ENCODE measurements at regions not wholly inside any gene's neighbourhood (a gene's known extent, or its start where the extent isn't known, plus 50 kb on each side); places are given as distances from the start of the nearest gene placed in this dataset.
A peak's percentile ranks its signal among the peaks of the same experiment; 100 is the strongest.
"Not testable (repeated sequence)": the region's sequence is repeated elsewhere in the genome, so short reads cannot be mapped to it uniquely, and the experiment has no call there.

DNA sequence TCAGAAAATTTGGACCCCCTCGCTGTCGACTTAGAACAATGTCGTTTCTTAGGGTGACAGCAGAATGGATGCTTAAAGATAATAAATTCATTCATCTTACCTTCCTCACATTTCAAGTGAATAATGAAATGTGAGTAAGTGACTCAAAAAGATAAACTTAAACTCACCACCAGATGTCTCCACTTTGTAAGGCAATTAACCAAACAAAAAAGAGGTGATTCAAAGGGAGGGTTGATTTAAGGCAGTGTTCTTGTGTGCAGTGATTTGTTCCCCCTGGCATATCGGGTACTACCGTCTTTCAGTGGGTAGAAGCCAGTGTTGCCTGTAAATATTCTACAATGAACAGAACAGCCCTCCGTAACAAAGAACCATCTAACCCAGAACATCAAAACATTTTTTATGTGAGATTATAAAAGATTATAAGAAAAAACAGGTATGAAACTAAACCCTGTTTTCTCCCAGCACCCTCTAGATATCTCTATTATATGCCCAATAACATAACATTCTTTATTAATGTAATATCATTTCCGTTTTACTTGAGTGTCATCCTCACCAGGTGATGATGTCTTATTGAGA, 589.7 kb downstream of the CBLN4 start:
- DNase-seq (ENCODE audit: low spot score): peak; percentile 1

DNA sequence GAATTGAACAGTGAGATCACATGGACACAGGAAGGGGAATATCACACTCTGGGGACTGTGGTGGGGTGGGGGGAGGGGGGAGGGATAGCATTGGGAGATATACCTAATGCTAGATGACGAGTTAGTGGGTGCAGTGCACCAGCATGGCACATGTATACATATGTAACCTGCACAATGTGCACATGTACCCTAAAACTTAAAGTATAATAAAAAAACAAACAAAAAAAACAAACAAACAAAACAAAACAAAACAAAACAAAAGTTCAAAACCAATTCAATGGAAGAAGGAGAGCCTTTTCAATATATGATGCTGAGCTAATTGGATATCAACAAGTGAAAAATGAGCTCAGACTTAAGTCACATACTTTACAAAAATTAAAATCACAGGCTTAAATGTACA, 592.8 kb downstream of the CBLN4 start:
- DNase-seq (ENCODE audit: low spot score): not testable (repeated sequence)

DNA sequence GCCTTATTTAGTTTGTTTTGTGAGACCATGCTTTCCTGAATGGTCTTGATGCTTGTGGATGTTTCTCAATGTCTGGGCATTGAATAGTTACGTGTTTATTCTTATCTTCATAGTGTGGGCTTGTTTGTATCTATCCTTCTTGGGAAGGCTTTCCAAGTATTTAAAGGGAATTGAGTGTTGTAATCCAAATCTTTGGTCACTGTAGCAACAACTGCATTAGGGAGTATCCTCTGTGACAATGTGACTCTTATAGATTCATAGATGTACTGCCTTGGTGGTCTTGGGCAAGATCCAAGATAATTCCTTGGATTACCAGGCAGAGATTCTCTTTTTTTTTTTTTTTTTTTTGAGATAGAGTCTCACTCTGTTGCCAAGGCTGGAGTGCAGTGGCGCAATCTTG, 598.4 kb downstream of the CBLN4 start:
- DNase-seq (ENCODE audit: low spot score): no peak

DNA sequence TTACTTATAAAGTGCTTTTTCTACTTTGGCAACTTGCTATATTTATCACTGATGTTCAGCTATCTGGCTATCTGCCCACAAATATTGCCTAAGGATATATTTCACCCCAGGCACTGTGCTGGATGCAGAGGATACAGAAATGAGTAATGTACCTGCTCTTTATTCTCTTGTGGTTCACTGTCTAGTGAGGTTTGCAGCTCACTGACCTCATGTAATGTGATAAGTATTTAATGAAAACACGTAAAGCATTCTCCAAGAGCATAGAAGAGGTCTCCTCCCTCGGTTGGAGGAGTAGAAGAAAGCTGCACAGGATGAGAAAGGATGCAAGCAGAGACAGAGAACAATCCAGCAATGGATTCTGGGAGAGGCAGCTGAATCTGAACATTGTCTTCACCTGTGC, 610.7 kb downstream of the CBLN4 start:
- no peak for DNase-seq (ENCODE audit: low spot score)

DNA sequence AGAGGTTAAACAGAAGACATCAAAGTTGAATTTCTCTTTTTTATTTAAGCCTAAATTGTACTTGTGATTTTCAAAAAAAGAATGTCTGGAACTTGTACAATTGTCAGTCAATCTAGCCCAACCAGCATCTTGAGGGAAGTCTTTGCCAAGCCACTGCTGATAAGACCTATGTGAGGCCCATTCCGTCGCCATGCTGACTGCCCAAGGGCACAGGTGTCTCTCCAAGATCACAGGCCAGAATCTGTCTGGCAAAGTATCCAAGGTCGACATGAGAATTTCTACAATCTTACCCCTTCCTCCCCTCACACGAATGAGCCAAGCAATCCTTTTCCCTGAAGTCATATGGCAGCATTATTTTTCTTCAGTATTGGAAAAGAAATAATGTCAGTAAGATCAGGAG, 614.5 kb downstream of the CBLN4 start:
- no peak for DNase-seq (ENCODE audit: low spot score)

DNA sequence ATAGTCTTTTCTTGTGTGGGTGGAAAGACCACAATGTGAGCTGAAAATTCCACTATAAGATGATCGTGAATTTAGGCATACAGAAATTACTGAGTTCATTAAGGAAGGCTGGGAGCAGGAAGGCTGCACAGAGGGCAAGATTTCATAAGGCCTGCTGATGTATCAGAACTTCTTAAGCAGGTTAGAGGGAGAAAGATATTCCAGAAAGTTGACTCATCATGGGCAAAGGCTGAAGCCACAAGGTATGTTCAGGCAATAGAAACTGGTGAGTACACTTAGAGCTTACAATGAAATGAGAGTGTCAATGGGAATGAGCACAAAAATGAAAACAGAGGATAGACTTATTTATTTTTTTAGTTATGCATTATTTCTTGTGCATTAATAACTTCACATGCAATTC, 618.6 kb downstream of the CBLN4 start:
- DNase-seq (ENCODE audit: low spot score): no peak

DNA sequence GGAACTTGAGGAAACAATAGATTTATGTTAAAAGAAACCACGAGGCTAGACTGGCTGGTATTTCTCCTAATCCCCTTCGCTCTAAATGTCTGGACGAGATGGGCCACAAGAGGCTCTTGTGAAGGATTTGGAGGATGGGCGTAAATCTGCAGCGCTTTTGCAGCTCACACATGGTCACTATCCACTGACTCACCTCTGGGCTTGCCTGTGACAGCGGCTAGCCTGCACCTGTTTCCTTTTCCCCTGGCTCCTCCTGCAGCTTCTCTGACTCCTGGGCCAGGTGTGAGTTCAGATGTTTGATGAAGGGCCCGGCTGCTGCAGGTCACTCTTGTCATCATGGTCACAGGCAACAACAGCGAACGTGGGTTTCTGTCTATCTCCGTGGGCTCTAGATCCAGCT, 629.4 kb downstream of the CBLN4 start:
- DNase-seq (ENCODE audit: low spot score): no peak

DNA sequence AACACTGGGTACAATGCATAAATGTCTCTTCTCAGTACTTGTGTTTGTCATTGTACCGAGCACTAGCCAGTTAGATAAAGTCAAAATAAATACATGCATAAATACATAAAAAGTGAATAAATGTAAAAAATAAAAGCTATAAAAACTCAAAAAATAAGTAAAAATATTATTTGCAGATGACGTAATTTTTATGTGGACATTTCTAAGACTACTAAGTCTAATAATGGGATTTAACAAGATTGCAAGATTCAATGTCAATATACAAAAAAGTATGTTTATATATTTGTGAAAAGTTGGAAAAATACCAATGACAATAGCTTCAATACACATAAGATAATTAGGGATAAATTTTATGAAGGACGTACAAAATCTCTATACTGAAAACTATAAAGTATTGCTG, 639.6 kb downstream of the CBLN4 start:
- DNase-seq (ENCODE audit: low spot score): no peak

DNA sequence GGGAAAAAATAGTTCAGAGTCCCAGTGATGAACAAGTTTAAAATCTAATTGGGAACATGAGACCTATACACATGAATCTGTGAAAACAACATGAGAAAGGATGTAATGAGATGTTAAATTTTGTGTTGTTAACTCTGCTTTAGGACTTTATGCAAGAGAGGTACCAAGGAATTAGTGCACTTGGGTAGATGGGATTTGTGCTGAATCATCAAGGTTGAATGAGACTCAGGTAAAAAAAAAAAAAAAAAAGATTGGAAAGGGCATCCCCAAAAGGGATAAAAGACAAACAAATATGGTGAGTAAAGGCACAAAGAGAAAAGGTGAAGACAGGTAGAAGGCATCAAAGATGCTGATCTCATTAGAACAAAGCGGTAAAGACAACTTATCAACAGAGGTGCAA, 644.4 kb downstream of the CBLN4 start:
- no peak for DNase-seq (ENCODE audit: low spot score)

DNA sequence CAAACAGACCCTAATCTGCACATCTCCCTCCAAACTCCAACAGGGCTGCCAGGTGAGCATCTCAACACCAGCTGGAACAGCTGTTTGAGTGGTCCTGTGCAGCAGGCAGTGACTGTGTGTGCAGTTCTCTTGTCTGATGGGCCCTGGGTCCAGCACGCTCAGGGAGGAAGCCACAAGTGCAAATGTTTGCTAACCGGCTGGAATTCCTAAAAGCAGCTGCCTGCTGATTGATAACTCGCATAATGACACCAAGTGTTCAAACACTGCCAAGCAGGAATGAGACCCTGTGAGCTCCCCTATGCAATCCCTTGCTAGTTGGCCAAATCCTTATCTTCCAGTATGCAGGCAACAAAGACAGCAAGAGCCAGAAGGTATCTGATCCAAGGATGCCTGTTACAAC, 650.6 kb downstream of the CBLN4 start:
- no peak for DNase-seq (ENCODE audit: low spot score)

DNA sequence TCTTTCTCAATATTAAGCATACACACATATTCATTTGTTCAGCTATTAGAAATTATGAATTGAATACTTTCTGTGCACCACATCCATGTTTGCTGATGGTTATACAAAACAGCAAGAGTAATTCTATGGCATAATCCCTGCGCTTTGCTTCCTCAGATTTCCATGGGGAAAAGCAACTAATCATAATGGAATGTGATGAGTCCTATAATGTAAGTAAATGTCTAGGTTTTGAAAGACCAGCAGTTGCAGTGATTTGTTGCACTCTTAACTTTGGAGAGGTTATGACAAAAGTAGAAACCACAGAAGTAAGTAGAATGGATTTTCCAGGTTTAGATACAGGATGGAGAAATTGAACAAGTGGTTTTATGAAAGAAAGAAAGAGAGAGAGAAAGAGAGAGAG, 652.1 kb downstream of the CBLN4 start:
- no peak for DNase-seq (ENCODE audit: low spot score)

DNA sequence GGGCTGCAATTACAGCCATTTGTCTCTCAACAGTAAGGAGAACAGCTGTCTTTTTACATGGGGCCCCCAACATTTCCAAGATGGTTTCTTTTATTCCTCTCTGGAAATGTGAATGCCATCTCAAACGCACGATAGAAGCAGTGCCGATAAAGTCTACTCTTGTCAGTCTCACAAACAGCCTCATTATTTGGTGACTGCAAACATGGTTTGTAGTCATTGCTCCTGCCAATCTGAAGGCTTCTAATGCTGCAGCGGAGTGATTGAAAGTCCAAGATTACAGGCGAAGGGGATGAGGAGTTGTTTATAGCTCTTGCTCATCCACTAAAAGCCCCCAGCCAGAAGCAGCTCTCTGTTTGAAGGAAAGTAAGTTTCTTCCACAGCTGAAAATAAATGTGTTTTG, 657.1 kb downstream of the CBLN4 start:
- DNase-seq (ENCODE audit: low spot score): no peak

DNA sequence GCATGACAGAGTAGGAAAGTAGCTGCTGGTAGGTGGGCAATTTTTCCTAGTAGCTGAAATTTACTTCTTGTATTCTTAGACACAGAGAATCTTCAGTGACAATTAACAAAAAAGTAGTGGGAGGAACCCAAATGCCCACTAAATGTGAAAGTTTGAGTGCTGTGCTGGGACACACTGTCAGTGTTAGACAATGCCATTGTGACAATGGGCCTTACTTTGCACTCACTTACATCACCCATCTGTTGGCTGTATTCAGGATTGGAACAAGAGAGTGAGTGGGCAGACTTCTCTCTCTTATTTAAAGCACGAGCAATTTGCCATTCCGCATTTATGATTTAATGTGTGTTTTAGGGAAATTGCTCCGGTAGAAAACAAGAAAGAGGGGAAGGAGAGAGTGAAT, 662.5 kb downstream of the CBLN4 start:
- DNase-seq (ENCODE audit: low spot score): no peak

DNA sequence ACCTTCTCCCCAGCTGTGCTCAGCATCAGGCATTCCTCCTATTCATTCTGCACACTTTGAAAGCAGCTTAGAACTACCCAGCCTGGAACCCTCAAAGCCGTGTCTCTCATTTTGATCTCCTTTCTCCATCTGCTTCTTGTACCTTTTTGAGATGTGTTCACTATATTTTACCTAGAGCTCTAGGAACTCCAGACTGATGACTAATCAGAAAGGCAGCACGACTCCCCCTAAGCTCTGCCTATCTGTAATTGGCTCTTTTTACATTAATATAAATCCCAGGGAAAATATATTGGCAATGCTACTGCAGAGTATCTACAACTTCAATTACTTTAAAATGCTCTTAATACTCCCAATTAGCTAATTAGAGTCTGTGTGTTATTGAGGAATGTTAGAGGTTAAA, 671.5 kb downstream of the CBLN4 start:
- no peak for DNase-seq (ENCODE audit: low spot score)

DNA sequence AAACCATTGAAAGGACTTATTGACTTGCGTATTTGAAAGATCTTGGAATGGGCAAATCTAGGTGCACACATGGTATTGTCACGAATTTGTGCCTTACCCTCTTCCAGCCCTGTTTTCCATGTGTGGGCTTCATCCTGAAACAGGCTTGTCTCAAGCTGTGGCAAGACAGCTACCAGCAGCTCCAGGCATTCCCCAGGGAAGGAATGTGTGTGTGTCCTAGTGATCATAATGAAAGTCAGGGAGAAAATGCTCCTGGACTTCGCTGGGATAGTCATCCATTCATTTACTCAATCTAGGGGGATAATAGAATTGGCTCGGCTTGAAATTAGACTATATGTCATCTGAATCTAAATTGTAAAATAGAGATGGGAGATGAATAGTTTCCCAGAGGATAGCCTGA, 676.2 kb downstream of the CBLN4 start:
- DNase-seq (ENCODE audit: low spot score): no peak

DNA sequence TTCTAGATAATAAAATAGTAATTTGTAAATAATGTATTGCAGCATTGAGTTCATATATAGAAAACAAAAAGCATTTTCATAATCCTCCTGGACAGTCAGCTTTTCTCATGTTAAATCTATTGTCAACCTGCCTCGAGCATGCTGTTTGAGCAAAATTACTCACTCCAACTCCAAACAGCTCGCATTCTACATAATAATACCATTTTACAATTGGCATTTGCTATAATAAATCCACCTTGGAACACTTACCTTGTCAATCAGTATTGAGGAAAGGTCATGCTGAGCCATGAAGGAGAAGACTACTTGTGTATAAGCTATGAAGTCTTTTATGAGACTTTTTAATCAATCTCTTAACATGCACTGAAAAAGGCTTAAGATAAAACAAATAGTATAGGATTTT, 682.6 kb downstream of the CBLN4 start:
- no peak for DNase-seq (ENCODE audit: low spot score)

DNA sequence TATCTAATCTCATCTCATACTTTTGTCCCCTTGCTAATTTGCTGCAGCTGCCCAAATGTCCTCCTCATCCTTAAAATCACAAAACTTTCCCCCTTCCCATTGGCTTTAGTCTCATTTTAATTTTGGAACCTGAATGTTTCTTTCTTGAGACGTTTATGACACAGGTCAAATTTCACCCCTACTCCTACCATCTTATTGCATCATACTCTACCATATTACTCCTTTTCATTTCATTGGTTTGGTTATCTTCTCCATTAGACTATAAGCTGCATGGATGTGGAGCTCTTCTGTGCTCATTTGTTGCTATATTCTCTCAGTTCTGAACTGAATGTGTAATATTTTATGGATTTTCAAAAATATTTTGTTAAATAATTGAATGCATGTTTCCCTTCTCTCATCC, 688.6 kb downstream of the CBLN4 start:
- no peak for DNase-seq (ENCODE audit: low spot score)

DNA sequence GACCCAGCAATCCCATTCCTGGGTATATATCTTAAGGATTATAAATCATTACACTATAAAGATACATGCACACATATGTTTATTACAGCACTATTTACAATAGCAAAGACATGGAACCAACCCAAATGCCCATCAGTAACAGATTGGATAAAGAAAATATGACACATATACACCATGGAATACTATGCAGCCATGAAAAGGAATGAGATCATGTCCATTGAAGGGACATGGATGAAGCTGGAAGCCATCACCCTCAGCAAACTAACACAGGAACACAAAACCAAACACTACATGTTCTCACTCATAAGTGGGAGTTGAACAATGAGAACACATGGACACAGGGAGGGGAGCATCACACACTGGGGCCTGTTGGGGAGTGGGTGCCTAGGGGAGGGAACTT, 694.5 kb downstream of the CBLN4 start:
- not testable (repeated sequence) for DNase-seq (ENCODE audit: low spot score)

DNA sequence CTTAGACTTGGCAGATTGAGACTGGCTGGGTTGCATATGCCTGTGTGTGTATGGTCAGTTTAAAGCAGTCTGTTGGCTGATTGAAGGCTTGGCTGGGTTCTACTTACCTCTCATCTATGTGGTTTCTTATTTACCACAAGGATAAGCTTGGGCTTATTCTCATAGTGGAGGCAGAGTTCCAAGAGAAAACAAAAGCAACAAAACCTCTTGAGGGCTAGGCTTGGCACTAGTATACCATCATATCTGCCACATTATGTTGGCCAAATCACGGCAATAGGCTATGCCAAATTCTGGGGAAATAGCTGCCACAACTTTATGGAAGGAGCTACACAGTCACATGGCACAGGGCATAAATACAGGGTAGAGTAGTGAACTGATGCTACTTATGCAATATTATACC, 714.1 kb downstream of the CBLN4 start:
- no peak for DNase-seq (ENCODE audit: low spot score)

DNA sequence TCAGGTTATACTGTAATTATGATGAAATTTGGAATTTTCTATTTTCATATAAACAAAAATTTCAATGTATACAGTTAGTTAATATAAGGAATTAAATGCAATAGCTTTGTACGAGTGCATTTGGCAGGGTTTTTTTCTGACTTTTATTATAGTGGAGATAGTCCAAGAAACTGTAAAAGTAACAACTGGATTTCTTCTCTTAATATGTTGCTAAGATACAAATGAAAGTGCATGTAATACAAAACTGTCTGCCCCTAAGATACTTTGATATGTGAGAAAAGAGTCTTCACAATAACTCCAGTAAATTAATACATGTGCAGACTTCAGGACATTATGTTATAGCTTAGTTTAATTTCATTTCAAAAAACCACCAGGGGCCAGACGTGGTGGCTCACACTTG, 721.4 kb downstream of the CBLN4 start:
- DNase-seq (ENCODE audit: low spot score): no peak

DNA sequence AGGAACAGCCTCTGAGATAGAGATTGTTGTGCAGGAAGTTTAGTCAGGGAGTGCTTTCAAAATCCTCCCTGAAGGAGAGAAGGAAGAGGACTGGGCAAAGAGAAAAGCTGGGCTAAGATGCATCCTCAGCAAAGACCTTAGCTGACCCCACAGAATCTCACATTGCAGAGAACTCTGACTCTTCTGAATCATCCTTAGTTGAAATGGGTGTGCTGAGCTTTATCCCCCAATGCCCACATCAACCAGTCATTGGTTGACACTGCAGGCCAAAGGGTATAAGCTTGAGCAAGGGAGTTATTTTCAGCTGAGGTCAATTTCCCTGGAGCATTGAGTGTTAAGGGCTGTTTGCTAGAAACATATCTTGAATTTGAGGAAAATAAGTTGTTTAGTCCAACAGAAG, 732.2 kb downstream of the CBLN4 start:
- DNase-seq (ENCODE audit: low spot score): no peak

DNA sequence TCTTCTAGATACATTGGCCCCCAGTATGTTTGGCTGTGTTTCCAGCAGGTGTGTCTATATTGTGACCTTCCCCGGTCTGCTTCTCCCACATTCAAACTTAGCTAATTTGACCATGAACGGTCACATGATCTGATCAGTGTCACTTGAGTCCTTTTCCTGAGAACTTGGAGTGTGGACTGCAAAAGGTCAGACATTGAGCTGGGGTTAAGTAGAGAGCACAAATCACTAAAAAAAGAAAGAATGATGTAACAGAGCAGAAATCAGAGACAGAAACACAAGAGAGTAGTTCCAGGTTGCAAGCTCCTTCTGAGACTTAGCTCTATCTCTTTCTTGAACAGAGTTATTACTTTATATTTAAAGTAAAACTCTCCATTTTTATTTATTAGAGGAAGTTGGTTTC, 733.9 kb downstream of the CBLN4 start:
- no peak for DNase-seq (ENCODE audit: low spot score)

DNA sequence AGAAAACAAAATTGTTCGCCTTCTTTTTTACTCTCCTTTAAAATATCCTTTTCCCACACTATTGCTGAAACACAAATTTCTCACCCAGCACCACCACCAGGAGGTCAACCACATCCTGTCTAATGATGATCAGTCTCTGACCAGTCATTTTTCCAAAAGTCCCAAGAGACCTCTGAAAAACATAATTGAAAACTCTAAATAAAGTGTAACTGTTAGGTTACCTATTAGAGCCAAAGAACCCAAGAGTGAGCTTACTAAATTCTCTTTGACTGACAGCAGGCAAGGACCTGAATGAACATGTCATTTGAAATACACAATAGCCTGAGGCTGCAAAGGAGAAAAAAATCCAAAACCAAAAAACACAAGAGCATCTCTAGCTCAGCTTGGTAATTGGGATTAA, 735.4 kb downstream of the CBLN4 start:
- DNase-seq (ENCODE audit: low spot score): no peak

DNA sequence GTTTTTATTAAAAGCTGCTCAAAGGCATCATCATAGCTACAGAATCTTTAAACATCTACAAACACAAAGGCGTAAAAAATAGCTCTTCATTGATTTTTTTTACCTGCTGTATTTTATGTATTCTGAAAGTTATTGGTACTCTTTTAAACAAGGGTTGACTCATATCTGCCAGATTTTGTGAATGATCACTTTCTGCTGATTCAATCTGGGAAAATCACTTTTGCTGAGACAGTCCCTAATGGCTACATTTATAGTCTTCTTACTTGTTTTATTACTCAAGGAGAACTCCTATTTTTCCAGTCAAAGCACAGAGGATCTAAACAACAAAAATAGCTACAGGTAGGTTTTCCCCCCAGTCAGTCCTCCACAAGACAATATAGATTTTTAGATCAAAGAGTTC, 739.0 kb downstream of the CBLN4 start:
- DNase-seq (ENCODE audit: low spot score): no peak

DNA sequence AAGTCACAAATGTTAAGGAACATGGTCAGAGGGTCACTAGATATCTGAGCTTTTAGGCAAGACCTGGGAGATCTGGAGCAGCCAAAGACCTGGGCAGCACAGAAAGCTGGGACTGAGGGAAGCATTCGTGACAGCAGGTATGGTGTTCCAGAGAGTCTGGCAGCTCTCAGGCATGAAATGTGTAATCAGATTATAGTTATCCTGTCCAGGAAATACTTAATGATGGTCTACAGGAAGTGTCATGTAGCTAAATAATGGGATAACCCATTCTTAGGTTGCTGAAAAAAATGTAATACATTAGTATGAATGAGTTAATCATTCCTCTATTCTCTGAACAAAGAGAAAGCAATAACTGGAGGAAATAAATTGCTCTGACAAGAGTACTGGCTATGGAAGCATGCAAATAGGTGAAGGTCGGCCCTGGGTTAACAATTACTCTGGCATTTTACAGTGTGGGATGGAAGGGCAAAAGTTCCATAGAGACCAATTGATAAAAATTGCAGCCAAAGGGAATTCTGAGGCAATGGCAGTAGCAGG, 740.5 kb downstream of the CBLN4 start:
- no peak for DNase-seq (ENCODE audit: low spot score)
